Heart left ventricle (tissue), 16 donors: ENCODE measurements at regions not wholly inside any gene's neighbourhood (a gene's known extent, or its start where the extent isn't known, plus 50 kb on each side); places are given as distances from the start of the nearest gene placed in this dataset.

Experiments used
- ATAC-seq, 4 donors: fragments of 200-7000 bp; cut with Tn5 transposase; one replicate each; pipeline ENCODE4 v1.9.1; 2020 to 2022; ENCODE audit warnings: moderate library complexity in 4 of 4, mild to moderate bottlenecking in 3 of 4, moderate number of reproducible peaks in 1 of 4
- DNase-seq, 5 donors: peaks; one replicate each; pipeline ENCODE4 v3.0.0-alpha.2; 2020
- H3K27ac ChIP-seq, 12 donors: fragments of 200-600 bp; sonication (generic) in 4 of 12; one replicate each; pipeline versions ENCODE4 v1.5.0 to v1.8.0; 2016 to 2022; ENCODE audit warnings: mild to moderate bottlenecking in 2 of 12
- H3K27me3 ChIP-seq, 9 donors: fragments of 200-600 bp; sonication (generic) in 2 of 9; one replicate each; pipeline versions ENCODE4 v1.5.1 to v1.8.0; 2016 to 2022; ENCODE audit warnings: mild to moderate bottlenecking in 3 of 9
- H3K36me3 ChIP-seq, 9 donors: fragments of 200-600 bp; sonication (generic) in 2 of 9; one replicate each; pipeline versions ENCODE4 v1.5.0 to v1.8.0; 2018 to 2022; ENCODE audit warnings: mild to moderate bottlenecking in 2 of 9
- H3K4me1 ChIP-seq, 12 donors: fragments of 200-600 bp; sonication (generic) in 4 of 12; one replicate each; pipeline versions ENCODE4 v1.5.0 to v1.8.0; 2016 to 2022; ENCODE audit warnings: mild to moderate bottlenecking in 3 of 12
- H3K4me3 ChIP-seq, 12 donors: fragments of 200-600 bp; sonication (generic) in 4 of 12; one replicate each; pipeline versions ENCODE4 v1.5.0 to v1.8.0; 2017 to 2022; ENCODE audit warnings: mild to moderate bottlenecking in 9 of 12, moderate library complexity in 4 of 12
- H3K9me3 ChIP-seq, 12 donors: fragments of 200-600 bp; sonication (generic) in 4 of 12; one replicate each; pipeline versions ENCODE4 v1.5.0 to v1.8.0; 2016 to 2022; ENCODE audit warnings: mild to moderate bottlenecking in 1 of 12
- POLR2A ChIP-seq, 2 donors: fragments of 450-650 bp; IDR thresholded peaks; one replicate each; pipeline ENCODE4 v1.6.1; 2017; ENCODE audit warnings: antibody characterized with exemption in 2 of 2, mild to moderate bottlenecking in 2 of 2, moderate library complexity in 2 of 2
- WGBS, 4 donors: extraction: QIAGEN DNeasy Blood & Tissue Kit in 2 of 4; methylation state at CpG; one replicate each; pipeline versions ENCODE4 v1.1.5 to v1.1.7; 2013 to 2018; 5-methylcytosine and 5-hydroxymethylcytosine counted together
- intact Hi-C, 10 donors: fragments of 100-400 bp; cut with DNase I; formaldehyde crosslinking; loops; one replicate each; pipeline versions ENCODE4 v1.11.1 to v1.14.2; 2022
- TF ChIP-seq, protein P1 (sequence below), 12 donors: fragments of 200-600 bp; sonication (generic) in 4 of 12; IDR thresholded peaks; one replicate each; pipeline versions ENCODE4 v1.5.0 to v1.8.0; 2018 to 2022; ENCODE audit warnings: antibody characterized with exemption in 12 of 12, mild to moderate bottlenecking in 5 of 12
- donor health status: ischemic (EF 13 %, LVEDD 7.1; RV severe dilation, severe dysfunction).
- donor health status: healthy with polysubstance abuse.
- donor health status: DM: no; HTN: yes; CAD: no.
- donor health status: DM: no; HTN: no; CAD: no.
- donor health status: ischemic (EF 25% LVEDD 6.9; RV normal size, moderate dysfunction).
- donor health status: ischemic (EF 25% LVEDD 5.7; RV mildly dilated, moderate dysfunction).
- donor health status: healthy.
- donor health status: DM: yes; HTN: yes; CAD: no.
- donor health status: ischemic (EF 35%, LVEDD 5.7; RV mildly dilated, moderate dysfunction).
- donor health status: nonischemic (EF 11% LVEDD 7.7; RV severe dilation, severe dysfunction).
- donor health status: DM: yes; HTN: yes; CAD: no.
- donor health status: PGD.
- donor health status: ischemic (EF 29% LVEDD 5.4; RV normal size, mild dysfunction).
- donor health status: nonischemic (EF 23%, LVEDD 6.1; RV moderate dilation, normal function).

DNA sequence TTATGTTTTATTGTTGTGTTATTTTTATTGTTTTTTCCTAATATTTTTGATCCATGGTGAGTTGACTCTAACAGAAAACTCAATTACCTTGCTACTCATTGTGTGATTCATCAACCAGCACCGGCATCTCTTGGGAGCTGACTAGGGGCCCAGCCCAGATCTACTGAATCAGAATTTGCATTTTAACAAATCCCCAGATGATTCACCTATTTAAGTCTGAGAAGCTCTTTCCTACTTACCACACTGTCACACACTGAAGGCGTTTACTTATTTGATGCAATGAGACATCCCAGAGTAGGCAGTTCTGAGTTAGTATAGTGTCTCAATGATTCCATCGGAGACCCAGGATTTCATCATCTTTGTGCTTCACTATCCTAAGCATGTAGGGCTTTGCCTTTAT, 416.6 kb downstream of the RWDD3 start:
- Histone ChIP-seq H3K27me3 (no peaks in the 10 kb centered on the region), H3K9me3 (no peaks in the 10 kb centered on the region), H3K4me3 (no peak overlapping the region), H3K4me1 (no peaks in the 10 kb centered on the region), H3K27ac (no peak overlapping the region), H3K36me3 (no peaks in the 10 kb centered on the region)
- TF ChIP-seq, protein P1, sequence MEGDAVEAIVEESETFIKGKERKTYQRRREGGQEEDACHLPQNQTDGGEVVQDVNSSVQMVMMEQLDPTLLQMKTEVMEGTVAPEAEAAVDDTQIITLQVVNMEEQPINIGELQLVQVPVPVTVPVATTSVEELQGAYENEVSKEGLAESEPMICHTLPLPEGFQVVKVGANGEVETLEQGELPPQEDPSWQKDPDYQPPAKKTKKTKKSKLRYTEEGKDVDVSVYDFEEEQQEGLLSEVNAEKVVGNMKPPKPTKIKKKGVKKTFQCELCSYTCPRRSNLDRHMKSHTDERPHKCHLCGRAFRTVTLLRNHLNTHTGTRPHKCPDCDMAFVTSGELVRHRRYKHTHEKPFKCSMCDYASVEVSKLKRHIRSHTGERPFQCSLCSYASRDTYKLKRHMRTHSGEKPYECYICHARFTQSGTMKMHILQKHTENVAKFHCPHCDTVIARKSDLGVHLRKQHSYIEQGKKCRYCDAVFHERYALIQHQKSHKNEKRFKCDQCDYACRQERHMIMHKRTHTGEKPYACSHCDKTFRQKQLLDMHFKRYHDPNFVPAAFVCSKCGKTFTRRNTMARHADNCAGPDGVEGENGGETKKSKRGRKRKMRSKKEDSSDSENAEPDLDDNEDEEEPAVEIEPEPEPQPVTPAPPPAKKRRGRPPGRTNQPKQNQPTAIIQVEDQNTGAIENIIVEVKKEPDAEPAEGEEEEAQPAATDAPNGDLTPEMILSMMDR (IDR thresholded peaks at IDR 0.05) = no peak
- intact Hi-C loops = no loop called here
- DNase-seq = no peak
- WGBS, 4 donors = 82 to 91% (median 88%) methylated on average over 3 of the region's 3 CpGs
- no peak for ATAC-seq

DNA sequence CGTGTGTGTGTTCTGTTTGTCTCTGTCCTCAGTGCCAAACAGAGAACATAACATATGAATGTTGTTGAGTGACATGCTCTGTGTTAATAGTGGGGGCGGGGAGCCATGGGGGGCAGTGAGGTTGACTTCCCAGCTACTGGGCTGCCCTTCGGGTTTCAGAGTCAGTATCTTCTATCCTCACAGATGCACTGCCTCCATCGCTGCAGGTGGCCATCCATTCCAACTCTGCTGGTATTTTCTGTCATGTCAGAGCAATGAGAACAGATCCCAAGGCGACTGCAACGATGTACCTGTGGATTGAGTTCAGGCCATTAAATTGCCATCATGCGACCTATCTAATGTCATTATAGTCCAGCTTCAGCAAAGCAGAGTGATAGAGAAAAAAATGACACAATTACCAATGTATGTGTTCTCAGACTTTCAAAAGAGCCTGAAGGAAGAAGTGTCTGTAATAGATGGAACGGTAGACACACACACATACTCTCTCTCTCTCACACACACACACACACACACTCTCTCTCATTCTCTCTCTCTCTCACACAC, 418.5 kb downstream of the RWDD3 start:
- no peak for TF ChIP-seq POLR2A (IDR thresholded peaks at IDR 0.05)
- TF ChIP-seq, protein P1 (IDR thresholded peaks at IDR 0.05) = no peak
- Histone ChIP-seq H3K36me3 (no peaks in the 10 kb centered on the region), H3K9me3 (no peaks in the 10 kb centered on the region), H3K27me3 (no peaks in the 10 kb centered on the region), H3K4me3 (no peak overlapping the region), H3K27ac (no peak overlapping the region), H3K4me1 (no peaks in the 10 kb centered on the region)
- DNase-seq = no peak
- intact Hi-C loops = no loop called here
- ATAC-seq = no peak
- WGBS, 4 donors = 73 to 86% (median 81%) methylated on average over 8 of the region's 8 CpGs

DNA sequence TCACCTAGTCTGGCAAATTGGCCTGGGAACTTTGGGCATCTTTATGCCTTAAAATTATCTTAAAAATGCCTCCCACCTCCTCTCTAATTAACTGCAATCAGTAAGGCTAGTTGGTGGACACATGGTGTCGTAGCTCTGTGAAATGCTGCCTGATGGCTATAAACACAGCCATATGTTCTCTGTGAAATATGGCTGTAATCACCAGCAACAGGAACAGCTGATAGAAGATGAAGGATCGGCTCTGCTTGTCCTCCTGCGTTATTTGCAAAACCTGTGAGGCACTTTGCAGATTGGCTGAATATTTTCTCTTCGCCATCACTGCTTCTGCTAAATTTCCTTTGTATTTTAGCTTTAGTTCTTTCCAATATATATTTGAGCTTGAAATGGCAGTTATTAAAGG, 419.6 kb downstream of the RWDD3 start:
- H3K4me3 ChIP-seq = no peak overlapping the region
- intact Hi-C loops = no loop called here
- ATAC-seq (no peak), DNase-seq (no peak)
- WGBS, 4 donors = 55 to 64% (median 63%) methylated on average over 4 of the region's 4 CpGs
- no peaks in the 10 kb centered on the region for H3K9me3 ChIP-seq
- no peak for TF ChIP-seq POLR2A (IDR thresholded peaks at IDR 0.05)
- TF ChIP-seq, protein P1 (IDR thresholded peaks at IDR 0.05) = no peak
- H3K27ac ChIP-seq = no peak overlapping the region
- no peaks in the 10 kb centered on the region for H3K4me1 ChIP-seq
- no peaks in the 10 kb centered on the region for H3K27me3 ChIP-seq
- H3K36me3 ChIP-seq = no peaks in the 10 kb centered on the region

DNA sequence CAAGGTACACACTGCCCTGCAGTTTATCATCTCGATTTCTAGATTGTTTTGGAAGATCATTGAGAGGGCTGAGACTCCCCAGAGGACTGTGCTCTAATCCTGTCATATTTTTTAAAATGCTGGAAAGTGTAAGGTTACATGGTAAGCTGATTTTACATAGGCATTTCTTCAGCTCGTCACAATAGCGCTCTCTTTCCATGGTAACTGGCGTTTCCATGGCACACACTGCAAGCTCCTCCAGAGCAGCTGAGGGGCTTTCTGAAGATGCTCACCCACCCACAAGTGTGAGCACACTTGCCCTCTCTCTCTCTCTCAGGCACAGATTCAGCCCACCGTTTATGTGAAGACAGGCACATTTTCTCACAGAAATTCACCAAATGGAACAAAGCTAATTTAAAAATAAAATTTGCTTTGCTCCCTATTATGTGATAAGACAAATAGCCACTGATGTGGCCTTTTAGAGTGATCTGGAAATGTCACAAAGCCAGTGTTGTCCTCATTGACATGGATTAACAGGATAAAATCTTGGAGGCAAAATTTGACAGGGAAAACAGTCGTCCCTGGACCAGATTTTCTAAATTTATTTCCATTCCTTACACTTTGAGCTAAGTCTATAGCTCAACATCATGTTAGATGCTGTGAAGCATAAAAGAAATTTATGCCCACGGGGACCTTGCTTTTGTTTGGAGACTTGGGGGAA, 421.5 kb downstream of the RWDD3 start:
- intact Hi-C loops = no loop called here
- H3K9me3 ChIP-seq = peaks cover 0 to 2% (median 0%) of the 10 kb centered on the region in 12 donors
- WGBS, 4 donors = 67 to 73% (median 68%) methylated on average over 7 of the region's 7 CpGs
- TF ChIP-seq, protein P1 (IDR thresholded peaks at IDR 0.05) = no peak
- TF ChIP-seq POLR2A (IDR thresholded peaks at IDR 0.05) = no peak
- no peak overlapping the region for H3K27ac ChIP-seq
- H3K4me1 ChIP-seq = no peaks in the 10 kb centered on the region
- H3K4me3 ChIP-seq = no peak overlapping the region
- H3K36me3 ChIP-seq = no peaks in the 10 kb centered on the region
- ATAC-seq (no peak), DNase-seq (no peak)
- H3K27me3 ChIP-seq = no peaks in the 10 kb centered on the region
